PC-3 (cell line): ENCODE measurements at regions not wholly inside any gene's neighbourhood (a gene's known extent, or its start where the extent isn't known, plus 50 kb on each side); places are given as distances from the start of the nearest gene placed in this dataset.
"Not testable (repeated sequence)": the region's sequence is repeated elsewhere in the genome, so short reads cannot be mapped to it uniquely, and the experiment has no call there.

ENCODE experiments used
- ATAC-seq: fragments of 200-7000 bp; cut with Tn5 transposase; 2 replicates; pipeline ENCODE4 v1.9.1; 2020; ENCODE audit warnings: mild to moderate bottlenecking, moderate library complexity
- BruUV-seq: library from RNA; stranded (reverse); fragments of 400-500 nt; replicated peaks from 2 replicates; lab custom pipeline; 2021; lab: Mats Ljungman, UMichigan
- CTCF ChIA-PET: fragments of 300-600 bp; sonication (Branson Sonifier 250); formaldehyde crosslinking; loops from one replicate; lab custom pipeline; 2022; ENCODE audit warnings: antibody characterized with exemption; lab: Charles Lee
- POLR2A ChIA-PET: fragments of 300-600 bp; sonication (Branson Sonifier 250); formaldehyde crosslinking; loops from one replicate; lab custom pipeline; 2022; ENCODE audit warnings: antibody characterized with exemption; ENCODE audit not compliant: unreplicated experiment; lab: Charles Lee
- DNase-seq: peaks from one replicate; pipeline ENCODE4 v3.0.0-alpha.2; 2015
- H2AFZ ChIP-seq: fragments of 300-600 bp; sonication (generic); 2 replicates; pipeline ENCODE4 v1.6.0; 2016; ENCODE audit warnings: antibody characterized with exemption, low read length
- H3F3A ChIP-seq: fragments of 300-600 bp; sonication (generic); one replicate; pipeline ENCODE4 v1.6.0; 2017; ENCODE audit warnings: antibody characterized with exemption, low read length, control low read depth, mild to moderate bottlenecking; ENCODE audit not compliant: unreplicated experiment
- H3K27ac ChIP-seq: fragments of 300-600 bp; sonication (generic); 2 replicates; pipeline ENCODE4 v1.5.1; 2016; ENCODE audit warnings: mild to moderate bottlenecking, low read length
- H3K27me3 ChIP-seq: fragments of 300-600 bp; sonication (generic); 2 replicates; pipeline ENCODE4 v1.6.1; 2016; ENCODE audit warnings: low read length, mixed read lengths
- H3K36me3 ChIP-seq: fragments of 300-600 bp; sonication (generic); 2 replicates; pipeline ENCODE4 v1.6.1; 2016; ENCODE audit warnings: low read depth, mixed run types, low read length, mixed read lengths
- H3K4me1 ChIP-seq: fragments of 300-600 bp; sonication (generic); 2 replicates; pipeline ENCODE4 v1.5.1; 2016; ENCODE audit warnings: low read length; ENCODE audit not compliant: insufficient read depth
- H3K4me2 ChIP-seq: fragments of 300-600 bp; sonication (generic); 2 replicates; pipeline ENCODE4 v1.6.0; 2016; ENCODE audit warnings: low read length
- H3K4me3 ChIP-seq: fragments of 300-600 bp; sonication (generic); 2 replicates; pipeline ENCODE4 v1.5.1; 2016; ENCODE audit warnings: mild to moderate bottlenecking, low read length, mixed read lengths
- H3K79me2 ChIP-seq: fragments of 300-600 bp; sonication (generic); 2 replicates; pipeline ENCODE4 v1.6.1; 2017; ENCODE audit warnings: low read length, mixed read lengths
- H3K9ac ChIP-seq: fragments of 300-600 bp; sonication (generic); 2 replicates; pipeline ENCODE4 v1.6.0; 2016; ENCODE audit warnings: mild to moderate bottlenecking, low read length
- H3K9me2 ChIP-seq: fragments of 300-600 bp; sonication (generic); replicated peaks from 2 replicates; pipeline ENCODE4 v1.6.1; 2016; ENCODE audit warnings: mixed run types, low read length, mixed read lengths
- H3K9me3 ChIP-seq: fragments of 300-600 bp; sonication (generic); 2 replicates; pipeline ENCODE4 v1.6.1; 2016; ENCODE audit warnings: low read length, mixed read lengths
- H4K20me1 ChIP-seq: fragments of 300-600 bp; sonication (generic); 2 replicates; pipeline ENCODE4 v1.6.1; 2016; ENCODE audit warnings: low read length, mixed read lengths
- EZH2 ChIP-seq: fragments of 300-600 bp; sonication (generic); IDR thresholded peaks from one replicate; pipeline ENCODE4 v1.6.1; 2017; ENCODE audit warnings: antibody characterized with exemption, mild to moderate bottlenecking, low read length; ENCODE audit not compliant: unreplicated experiment
- EZH2phosphoT487 ChIP-seq: fragments of 300-600 bp; sonication (generic); IDR thresholded peaks from 2 replicates; pipeline ENCODE4 v1.6.1; 2018; ENCODE audit warnings: mild to moderate bottlenecking, antibody characterized with exemption, low read length, borderline replicate concordance
- intact Hi-C: fragments of 100-400 bp; cut with micrococcal nuclease; formaldehyde crosslinking; loops from 2 replicates; pipeline ENCODE4 v1.9.0; 2023
- TF ChIP-seq, protein P1 (sequence below): fragments of 300-600 bp; sonication (generic); conservative IDR thresholded peaks from 2 replicates; pipeline ENCODE4 v1.5.1; 2017; ENCODE audit warnings: antibody characterized with exemption, low read depth, mild to moderate bottlenecking, low read length

GRCh38 chr5:106451998-106452397 lies 1218.7 kb downstream of the EFNA5 start:
- CTCF ChIA-PET = no interaction called here

GRCh38 chr5:106443746-106444145 lies 1227.0 kb downstream of the EFNA5 start:
- H3K27me3 ChIP-seq = no peaks in the 10 kb centered on the region
- DNase-seq (no peak), ATAC-seq (no peak)
- no peaks in the 10 kb centered on the region for H3K36me3 ChIP-seq
- no peaks in the 10 kb centered on the region for H3K9me2 ChIP-seq
- no peak overlapping the region for H3K9ac ChIP-seq
- no peaks in the 10 kb centered on the region for H4K20me1 ChIP-seq
- H3K9me3 ChIP-seq = no peaks in the 10 kb centered on the region
- H3K4me1 ChIP-seq = no peaks in the 10 kb centered on the region
- no peak overlapping the region for H3K4me2 ChIP-seq
- ChIA-PET CTCF (no interaction called here), POLR2A (no interaction called here)
- BruUV-seq = no TSS peak
- intact Hi-C loops = no loop called here
- H3K4me3 ChIP-seq = no peak overlapping the region
- no peaks in the 10 kb centered on the region for H3F3A ChIP-seq
- H2AFZ ChIP-seq = no peak overlapping the region
- H3K27ac ChIP-seq = no peak overlapping the region
- TF ChIP-seq, protein P1, sequence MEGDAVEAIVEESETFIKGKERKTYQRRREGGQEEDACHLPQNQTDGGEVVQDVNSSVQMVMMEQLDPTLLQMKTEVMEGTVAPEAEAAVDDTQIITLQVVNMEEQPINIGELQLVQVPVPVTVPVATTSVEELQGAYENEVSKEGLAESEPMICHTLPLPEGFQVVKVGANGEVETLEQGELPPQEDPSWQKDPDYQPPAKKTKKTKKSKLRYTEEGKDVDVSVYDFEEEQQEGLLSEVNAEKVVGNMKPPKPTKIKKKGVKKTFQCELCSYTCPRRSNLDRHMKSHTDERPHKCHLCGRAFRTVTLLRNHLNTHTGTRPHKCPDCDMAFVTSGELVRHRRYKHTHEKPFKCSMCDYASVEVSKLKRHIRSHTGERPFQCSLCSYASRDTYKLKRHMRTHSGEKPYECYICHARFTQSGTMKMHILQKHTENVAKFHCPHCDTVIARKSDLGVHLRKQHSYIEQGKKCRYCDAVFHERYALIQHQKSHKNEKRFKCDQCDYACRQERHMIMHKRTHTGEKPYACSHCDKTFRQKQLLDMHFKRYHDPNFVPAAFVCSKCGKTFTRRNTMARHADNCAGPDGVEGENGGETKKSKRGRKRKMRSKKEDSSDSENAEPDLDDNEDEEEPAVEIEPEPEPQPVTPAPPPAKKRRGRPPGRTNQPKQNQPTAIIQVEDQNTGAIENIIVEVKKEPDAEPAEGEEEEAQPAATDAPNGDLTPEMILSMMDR = no peak
- TF ChIP-seq EZH2 = no peak
- TF ChIP-seq EZH2phosphoT487 = no peak
- H3K79me2 ChIP-seq = no peaks in the 10 kb centered on the region

More at GRCh38 chr5:106451998-106452397, 1218.7 kb downstream of the EFNA5 start:
- no peaks in the 10 kb centered on the region for H3K79me2 ChIP-seq
- BruUV-seq = no TSS peak
- no peak for DNase-seq
- no peaks in the 10 kb centered on the region for H3K9me2 ChIP-seq
- no peaks in the 10 kb centered on the region for H3K36me3 ChIP-seq
- H4K20me1 ChIP-seq = no peaks in the 10 kb centered on the region
- peaks cover 18% of the 10 kb centered on the region for H3K4me1 ChIP-seq
- no peak overlapping the region for H3K4me2 ChIP-seq
- H3K27me3 ChIP-seq = no peaks in the 10 kb centered on the region
- no peaks in the 10 kb centered on the region for H3F3A ChIP-seq
- H3K27ac ChIP-seq = no peak overlapping the region
- intact Hi-C loops = no loop called here
- H3K9me3 ChIP-seq = no peaks in the 10 kb centered on the region
- TF ChIP-seq EZH2 (no peak), EZH2phosphoT487 (no peak)
- TF ChIP-seq, protein P1 = no peak
- H3K9ac ChIP-seq = no peak overlapping the region
- ATAC-seq = no peak
- no peak overlapping the region for H3K4me3 ChIP-seq
- POLR2A ChIA-PET = no interaction called here
- no peak overlapping the region for H2AFZ ChIP-seq

DNA sequence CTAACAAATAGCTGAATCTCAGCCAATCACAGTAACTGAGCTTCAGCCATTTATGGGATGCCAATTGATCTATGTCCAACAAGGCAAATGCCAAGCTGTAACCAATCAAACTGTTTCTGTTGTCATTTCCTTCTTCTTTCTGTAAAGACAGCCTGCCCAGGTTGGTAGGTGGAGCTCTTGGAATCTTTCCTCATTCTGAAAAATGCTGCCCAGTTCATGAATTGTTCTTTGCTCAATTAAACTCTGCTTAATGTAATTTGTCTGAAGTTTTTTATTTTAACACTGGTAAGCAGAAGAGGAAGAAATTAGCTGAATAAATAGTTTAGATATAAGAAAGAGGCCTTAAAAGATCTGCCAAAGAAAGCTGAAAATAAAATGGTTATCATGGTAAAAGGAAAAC lies 1235.6 kb downstream of the EFNA5 start:
- Histone ChIP-seq H3K27ac (no peak overlapping the region), H2AFZ (no peak overlapping the region), H3K9me3 (no peaks in the 10 kb centered on the region; the same call in 1 of the 2 replicates), H4K20me1 (no peaks in the 10 kb centered on the region), H3K79me2 (no peaks in the 10 kb centered on the region), H3K4me3 (no peak overlapping the region), H3K9ac (no peak overlapping the region), H3F3A (no peaks in the 10 kb centered on the region), H3K36me3 (no peaks in the 10 kb centered on the region), H3K27me3 (no peaks in the 10 kb centered on the region), H3K9me2 (no peaks in the 10 kb centered on the region), H3K4me2 (no peak overlapping the region), H3K4me1 (no peaks in the 10 kb centered on the region)
- DNase-seq (no peak), ATAC-seq (no peak)
- no TSS peak for BruUV-seq
- TF ChIP-seq, protein P1 = no peak
- TF ChIP-seq EZH2phosphoT487 (no peak), EZH2 (no peak)
- ChIA-PET CTCF (no interaction called here), POLR2A (no interaction called here)
- intact Hi-C loops = no loop called here

DNA sequence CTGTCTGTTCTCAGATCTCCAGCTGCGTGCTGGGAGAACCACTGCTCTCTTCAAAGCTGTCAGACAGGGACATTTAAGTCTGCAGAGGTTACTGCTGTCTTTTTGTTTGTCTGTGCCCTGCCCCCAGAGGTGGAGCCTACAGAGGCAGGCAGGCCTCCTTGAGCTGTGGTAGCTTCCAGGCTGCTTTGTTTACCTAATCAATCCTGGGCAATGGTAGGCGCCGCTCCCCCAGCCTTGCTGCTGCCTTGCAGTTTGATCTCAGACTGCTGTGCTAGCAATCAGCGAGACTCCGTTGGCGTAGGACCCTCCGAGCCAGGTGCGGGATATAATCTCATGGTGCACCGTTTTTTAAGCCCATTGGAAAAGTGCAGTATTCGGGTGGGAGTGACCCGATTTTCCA lies 1240.0 kb downstream of the EFNA5 start:
- DNase-seq, ATAC-seq, H4K20me1 ChIP-seq, H3K36me3 ChIP-seq, H3K27ac ChIP-seq, CTCF ChIA-PET, H3F3A ChIP-seq, H2AFZ ChIP-seq, H3K4me1 ChIP-seq, H3K9me3 ChIP-seq, BruUV-seq, H3K9me2 ChIP-seq, H3K27me3 ChIP-seq, H3K4me3 ChIP-seq, intact Hi-C loops, H3K4me2 ChIP-seq, POLR2A ChIA-PET, H3K79me2 ChIP-seq, H3K9ac ChIP-seq: not testable (repeated sequence)
